Non-pigmented ciliary epithelial cell (primary cell): ENCODE measurements at regions not wholly inside any gene's neighbourhood (a gene's known extent, or its start where the extent isn't known, plus 50 kb on each side); places are given as distances from the start of the nearest gene placed in this dataset.
"Not testable (repeated sequence)": the region's sequence is repeated elsewhere in the genome, so short reads cannot be mapped to it uniquely, and the experiment has no call there.

ENCODE experiments used
- DNase-seq: peaks from one replicate; pipeline ENCODE4 v3.0.0-alpha.2; 2010; ENCODE audit warnings: low read depth

DNA sequence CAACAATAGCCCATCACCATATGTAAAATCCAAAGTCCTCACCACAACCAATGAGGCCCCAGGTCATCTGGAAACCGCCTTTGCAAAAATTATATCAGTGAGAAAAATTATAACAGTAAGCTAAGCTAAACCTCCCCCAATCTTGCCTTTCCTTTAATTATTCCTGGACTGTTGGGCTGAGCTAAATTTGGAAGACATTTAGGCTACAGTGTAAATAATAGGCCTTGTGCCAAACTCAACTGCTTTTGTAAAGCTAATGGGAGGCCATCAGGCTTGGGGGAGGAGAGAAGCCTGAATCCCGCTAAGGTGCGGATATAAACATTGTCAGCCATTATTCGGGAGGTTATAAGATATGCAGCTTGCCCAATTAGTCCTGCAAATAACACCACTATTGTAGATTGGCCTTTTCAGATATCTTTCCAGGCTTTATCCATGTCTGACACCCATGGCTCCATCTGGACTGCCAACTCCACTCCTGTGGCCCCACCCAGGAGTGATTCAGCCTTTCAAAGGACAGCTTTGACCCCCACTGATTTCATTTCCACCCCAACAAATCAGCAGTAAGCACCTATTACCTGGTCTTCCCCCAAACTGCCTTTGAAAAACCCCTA is 53.0 kb upstream of the CA12 start:
- no peak for DNase-seq

- no peak for DNase-seq
These were observed 53.7 kb upstream of the CA12 start for GRCh38 chr15:63435204-63435820.

DNA sequence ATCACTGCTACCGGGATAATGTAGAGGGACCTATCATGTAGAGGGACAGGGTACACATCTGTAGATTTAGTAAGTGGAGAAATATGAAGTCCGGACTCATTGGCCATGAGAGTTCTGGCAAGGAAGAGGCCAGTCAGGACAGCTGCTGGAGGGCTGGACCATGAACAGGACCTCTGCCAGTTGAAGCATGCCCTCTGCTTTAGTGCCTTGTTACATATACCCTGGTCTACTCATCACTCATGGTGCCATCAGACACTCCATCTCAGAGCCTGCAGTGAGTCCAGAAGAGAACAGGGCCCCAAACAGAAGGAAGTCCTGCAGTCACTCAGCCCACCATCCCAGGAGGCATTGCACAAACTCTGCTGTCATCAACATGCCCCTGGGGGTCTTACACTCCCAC is 54.7 kb upstream of the CA12 start:
- DNase-seq: no peak

GRCh38 chr15:63436872-63437375 is 55.3 kb upstream of the CA12 start:
- peak; percentile 48 for DNase-seq

- no peak for DNase-seq
These were observed 58.1 kb upstream of the CA12 start for GRCh38 chr15:63439536-63440264.

DNA sequence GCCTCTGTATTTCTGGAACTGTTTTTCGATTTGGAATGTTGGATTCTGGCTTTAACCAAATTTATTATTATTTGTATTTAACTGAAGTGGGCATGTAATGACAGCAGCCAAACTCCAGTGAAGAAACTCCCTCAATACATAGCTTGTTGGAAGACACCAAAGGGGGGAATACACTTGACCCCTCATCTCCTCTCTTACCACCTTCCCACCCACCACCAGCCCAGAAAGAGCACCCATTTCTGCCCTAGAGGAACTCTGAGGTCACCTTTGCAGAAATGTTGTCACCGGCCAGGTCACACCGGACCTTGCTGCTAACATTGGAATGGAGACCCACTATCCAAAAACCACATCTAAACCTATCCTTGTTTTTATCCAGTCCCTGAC is 58.6 kb upstream of the CA12 start:
- DNase-seq: no peak

DNA sequence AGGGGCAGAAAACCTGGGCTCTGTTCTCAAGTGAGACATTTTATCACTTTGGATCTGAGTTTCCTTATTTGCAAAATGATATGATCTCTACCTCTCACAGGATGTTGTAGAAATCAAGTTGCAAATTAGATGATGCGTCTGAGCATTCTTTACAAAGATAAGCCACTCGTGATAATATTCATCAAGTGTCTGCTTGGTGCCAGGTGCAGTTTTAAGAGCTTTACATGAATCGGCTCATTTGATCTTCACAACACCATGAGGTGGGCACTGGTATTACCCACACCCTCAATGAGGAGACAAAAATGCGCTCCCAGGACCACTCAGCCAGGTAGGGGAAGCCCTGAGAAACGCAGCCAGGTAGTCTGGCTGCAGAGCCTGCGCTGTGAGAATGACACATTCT is 59.1 kb upstream of the CA12 start:
- DNase-seq: no peak

DNA sequence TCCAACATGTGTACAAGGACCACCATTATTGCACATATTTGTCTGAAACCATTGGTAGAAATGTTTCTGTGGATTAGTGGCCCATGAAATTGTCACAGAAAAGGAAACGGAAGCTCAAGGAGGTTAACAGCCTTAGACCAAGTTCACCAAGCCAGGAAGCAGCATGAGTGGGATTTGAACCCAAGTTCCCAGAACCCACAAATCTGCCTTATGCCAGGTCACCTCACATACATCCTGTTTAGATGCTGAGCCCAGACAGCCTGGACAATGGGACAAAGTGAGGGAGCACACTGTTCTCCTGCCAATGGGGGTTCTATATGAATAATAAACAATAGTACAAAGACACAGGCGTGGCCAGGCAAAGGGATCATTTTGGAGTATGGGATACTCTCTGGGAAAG is 59.6 kb upstream of the CA12 start:
- no peak for DNase-seq

DNA sequence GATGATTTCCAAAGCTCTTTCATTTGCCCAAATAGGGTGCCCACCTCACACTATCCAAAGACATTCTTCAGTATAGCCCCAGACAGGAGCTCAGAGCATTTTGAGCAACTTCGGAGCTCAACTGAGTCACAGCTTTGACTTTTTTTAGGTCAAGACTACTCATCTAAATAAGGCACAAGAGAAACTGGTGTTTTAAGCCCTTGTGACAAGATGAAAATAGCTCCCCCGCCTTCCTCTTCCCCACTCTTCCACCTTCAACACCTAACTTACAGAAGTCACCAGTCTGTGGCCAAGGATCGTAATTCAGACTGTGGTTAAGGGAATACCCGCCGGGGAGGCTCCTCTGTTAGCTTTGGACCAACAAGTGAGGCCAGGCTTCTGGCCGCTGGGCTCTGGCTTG is 60.4 kb upstream of the CA12 start:
- no peak for DNase-seq

DNA sequence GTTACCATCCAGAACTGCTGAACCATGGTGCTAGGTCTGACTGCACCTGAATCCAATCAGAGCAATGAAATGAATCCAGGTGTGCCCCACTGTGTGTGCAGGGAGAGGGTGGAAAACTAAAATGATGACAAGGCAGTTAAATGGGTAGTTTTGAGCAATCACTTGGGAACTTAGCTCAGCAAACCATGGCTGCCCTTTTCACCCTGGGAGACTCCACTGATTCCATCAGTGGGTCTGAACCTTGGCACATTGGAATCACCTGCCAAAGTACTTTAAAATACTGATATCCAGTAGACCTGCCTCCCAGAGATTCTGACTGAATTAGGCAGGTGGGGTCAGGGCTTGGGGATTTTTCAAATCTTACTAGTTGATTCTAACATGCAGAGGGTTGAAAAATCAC is 59.8 kb upstream of the USP3 start:
- no peak for DNase-seq

GRCh38 chr15:63446255-63446654 is 58.1 kb upstream of the USP3 start:
- DNase-seq: no peak

GRCh38 chr15:63447017-63447676 is 57.2 kb upstream of the USP3 start:
- no peak for DNase-seq

DNA sequence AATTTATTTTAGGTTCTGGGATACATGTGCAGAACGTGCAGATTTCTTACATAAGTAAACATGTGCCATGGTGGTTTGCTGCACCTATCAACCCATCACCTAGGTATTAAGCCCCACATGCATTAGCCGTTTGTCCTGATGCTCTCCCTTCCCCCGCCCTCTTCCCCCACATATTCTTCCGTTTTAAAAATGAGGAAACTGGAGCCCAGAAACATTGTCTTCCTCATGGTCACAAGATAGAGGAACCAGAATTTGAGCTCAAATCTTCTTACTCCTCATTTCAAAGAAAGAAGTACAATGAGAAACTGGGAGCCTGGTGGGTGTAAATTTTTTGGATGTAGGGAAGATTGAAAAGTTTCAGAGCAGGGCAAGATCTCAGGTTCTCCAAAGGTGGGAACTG is 56.1 kb upstream of the USP3 start:
- DNase-seq: no peak

DNA sequence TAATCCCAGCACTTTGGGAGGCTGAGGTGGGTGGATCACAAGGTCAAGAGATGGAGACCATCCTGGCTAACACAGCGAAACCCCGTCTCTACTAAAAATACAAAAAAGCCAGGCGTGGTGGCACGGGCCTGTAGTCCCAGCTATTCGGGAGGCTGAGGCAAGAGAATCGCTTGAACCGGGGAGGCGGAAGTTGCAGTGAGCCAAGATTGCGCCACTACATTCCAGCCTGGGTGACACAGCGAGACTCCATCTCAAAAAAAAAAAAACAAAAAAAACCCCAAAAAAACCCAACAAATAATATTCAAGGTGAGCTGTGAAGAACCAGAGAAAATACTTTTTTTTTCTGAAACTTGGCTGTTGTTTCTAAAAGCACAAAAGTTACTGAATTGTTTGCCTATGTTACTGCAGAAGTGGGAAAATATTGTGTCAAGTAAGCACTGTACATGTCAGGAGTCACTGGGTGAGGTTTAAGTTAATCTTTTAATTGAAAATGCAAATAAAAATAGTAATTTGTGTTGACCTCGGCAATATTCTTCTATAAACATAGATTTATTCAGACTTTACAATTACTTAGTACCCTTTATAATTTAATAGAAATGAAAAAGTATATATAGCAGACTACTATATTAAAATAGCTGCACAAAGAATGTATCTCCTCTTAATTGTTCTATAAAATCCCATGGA is 55.4 kb upstream of the USP3 start:
- DNase-seq: not testable (repeated sequence)

DNA sequence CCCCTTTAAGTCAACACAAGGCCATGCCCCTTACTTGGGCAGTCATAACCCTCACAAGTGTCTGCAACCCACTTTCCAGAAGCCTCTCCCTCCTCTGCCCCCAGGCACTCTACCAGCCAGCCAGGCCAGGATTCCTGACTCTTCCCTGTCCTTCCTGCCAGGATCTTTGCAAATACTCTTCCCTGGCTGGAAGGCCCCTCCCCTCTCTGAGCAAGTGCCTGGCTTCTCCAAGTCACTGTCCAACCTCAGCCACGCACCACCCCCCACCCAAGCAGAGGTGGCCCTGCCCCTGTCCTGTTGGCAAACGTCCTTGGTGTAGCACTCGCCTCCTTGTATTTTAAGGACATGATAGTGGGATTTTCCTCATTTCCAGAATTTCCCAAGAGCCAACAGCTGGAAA is 54.7 kb upstream of the USP3 start:
- no peak for DNase-seq

DNA sequence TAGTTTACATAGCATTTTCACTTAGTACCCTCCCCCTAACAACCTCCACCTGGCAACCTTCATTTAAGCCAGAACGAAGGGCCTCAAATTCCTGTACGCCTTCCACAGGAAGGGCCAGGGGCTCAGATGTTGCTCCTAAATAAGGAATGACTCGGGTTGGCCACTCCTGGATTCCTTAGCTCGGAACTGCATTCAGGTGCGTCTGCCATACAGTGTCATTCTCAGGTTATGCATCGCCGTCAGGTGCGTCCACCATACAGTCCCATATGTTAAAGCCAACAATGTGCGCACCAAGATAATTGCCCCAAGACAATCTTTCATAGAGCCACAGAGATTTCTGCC is 53.5 kb upstream of the USP3 start:
- no peak for DNase-seq

DNA sequence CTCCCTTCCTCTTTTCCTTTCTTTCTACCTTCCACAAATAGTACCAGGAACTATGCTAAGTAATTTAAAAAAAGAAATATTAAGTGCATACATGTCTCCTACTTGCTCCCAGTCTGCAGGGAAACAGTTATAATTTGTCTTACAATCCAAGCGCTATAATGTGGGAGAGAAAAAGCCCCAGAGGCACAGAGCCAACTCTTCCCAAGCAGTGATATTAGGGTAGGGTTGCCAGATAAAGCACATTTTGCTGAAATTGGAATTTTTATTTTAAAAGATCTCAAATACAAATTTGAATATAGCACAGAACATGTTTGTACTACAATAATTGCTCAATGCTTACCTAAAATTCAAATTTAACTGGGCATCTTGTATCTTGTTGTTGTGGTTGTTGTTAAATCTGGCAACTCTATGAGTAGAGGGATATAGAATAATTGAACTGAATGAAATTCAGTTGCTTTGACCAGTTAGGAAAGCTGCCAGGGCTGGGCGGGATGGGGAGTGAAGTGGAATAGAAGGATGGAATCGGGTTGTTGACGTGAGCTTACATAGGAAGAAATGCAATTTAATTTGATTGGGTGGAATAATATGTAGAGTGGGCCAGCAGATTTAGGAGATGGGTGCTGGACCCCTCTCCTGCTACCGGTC is 52.6 kb upstream of the USP3 start:
- no peak for DNase-seq

DNA sequence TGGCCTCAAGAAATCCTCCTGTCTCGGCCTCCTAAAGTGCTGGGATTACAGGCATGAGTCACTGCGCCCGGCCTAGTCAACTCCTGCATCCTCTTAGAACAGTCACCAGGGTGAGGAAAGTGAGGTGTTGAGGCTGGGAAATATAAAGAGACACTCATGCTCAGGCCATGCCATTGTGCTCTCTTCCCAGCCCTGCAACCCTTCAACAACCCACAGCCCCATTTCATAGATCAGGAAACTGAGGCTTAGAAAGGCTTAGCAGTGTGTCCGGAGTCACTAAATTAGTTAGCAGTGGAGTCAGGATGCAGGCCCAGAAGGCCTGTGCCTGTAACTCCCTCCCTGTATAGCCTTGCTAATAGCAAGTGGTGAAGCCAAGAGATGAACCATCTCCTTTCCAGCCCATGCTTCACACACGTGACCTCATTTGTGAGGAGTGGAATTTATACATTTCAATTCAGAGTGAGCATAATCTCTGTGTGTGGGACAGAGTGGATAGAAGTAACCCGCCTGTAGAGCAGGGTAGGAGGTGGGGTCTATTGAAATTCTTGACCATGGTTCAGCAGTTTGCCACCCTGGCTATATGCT is 51.7 kb upstream of the USP3 start:
- DNase-seq: no peak

DNA sequence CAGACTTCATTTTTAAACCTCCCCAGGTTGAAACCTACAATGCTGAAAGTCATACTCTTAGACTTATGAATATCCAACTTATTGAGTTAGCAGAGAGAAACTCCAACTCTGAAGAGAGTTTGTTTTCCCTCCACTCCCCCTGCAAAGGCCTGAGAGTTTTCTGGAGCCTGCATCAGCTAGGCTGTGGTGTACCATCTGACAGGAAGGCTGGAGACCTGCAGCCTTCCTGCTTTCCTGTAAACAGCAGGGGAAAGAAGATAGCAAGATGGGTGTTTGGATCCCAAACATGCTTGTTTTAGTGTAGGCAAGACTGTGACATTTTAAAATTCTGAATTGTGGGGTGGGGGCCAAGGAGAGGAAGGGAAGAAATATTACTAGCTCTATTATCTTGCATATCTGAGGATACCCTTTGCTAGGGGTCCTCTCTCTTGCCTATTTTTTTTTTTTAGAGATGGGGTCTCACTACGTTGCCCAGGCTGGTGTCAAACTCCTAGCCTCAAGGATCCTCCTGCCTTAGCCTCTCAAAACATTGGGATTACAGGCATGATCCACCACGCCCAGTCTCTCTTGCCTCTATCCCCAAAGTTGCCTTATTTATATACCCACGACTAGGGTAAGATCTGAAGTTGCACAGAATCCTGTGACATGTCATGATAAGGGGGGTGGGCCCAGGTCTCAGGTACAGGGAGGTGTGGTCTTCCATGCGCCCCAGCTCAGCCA is 51.0 kb upstream of the USP3 start:
- no peak for DNase-seq

- no peak for DNase-seq
These were observed 49.7 kb upstream of the USP3 start for GRCh38 chr15:63454503-63455211.
